K562 (cell line): ENCODE measurements at regions not wholly inside any gene's neighbourhood (a gene's known extent, or its start where the extent isn't known, plus 50 kb on each side); places are given as distances from the start of the nearest gene placed in this dataset.

ENCODE experiments used
- ARID4B ChIP-seq: sonication (generic); formaldehyde crosslinking; IDR thresholded peaks from 2 replicates; pipeline ENCODE4 v1.8.0; 2022; ENCODE audit warnings: mild to moderate bottlenecking, missing genetic modification reagents
- ATF2 ChIP-seq: sonication (generic); formaldehyde crosslinking; IDR thresholded peaks from 2 replicates; pipeline ENCODE4 v1.8.1; 2022; ENCODE audit warnings: missing genetic modification reagents
- CEBPZ ChIP-seq: fragments of 150-350 bp; IDR thresholded peaks from 2 replicates; pipeline ENCODE4 v1.6.1; 2014; ENCODE audit warnings: low read depth, mild to moderate bottlenecking, low read length, borderline replicate concordance
- CHCHD3 ChIP-seq: fragments of 250-450 bp; sonication (Bioruptor Pico); IDR thresholded peaks from 2 replicates; pipeline ENCODE4 v2.1.2; 2022; ENCODE audit warnings: mild to moderate bottlenecking
- E2F6 ChIP-seq, 2 experiments: IDR thresholded peaks; 2 replicates each; pipeline ENCODE4 v1.6.1; 2011; ENCODE audit warnings: borderline replicate concordance in 1 of 2, control low read depth in 1 of 2, low read depth in 1 of 2, low read length in 1 of 2, mild to moderate bottlenecking in 1 of 2, mixed read lengths in 1 of 2, moderate library complexity in 1 of 2; ENCODE audit not compliant: insufficient read depth in 1 of 2, insufficient read length in 1 of 2, poor library complexity in 1 of 2, severe bottlenecking in 1 of 2; ENCODE audit errors: extremely low read depth in 1 of 2
- PTRF ChIP-seq: fragments of 450-650 bp; IDR thresholded peaks from 2 replicates; pipeline ENCODE4 v1.6.1; 2016; ENCODE audit warnings: mild to moderate bottlenecking, missing genetic modification characterization, missing compliant biosample characterization
- TRIM24 ChIP-seq, 2 experiments: fragments of 450-650 bp; IDR thresholded peaks; 2 replicates each; pipeline ENCODE4 v1.6.1; 2016
- UBTF ChIP-seq, 2 experiments: IDR thresholded peaks; 2 replicates each; pipeline ENCODE4 v1.6.1; 2012; ENCODE audit warnings: improper control_type of control experiment in 2 of 2, low read depth in 2 of 2, low read length in 2 of 2, borderline replicate concordance in 1 of 2
- ZNF586 ChIP-seq: fragments of 450-650 bp; formaldehyde crosslinking; conservative IDR thresholded peaks from 2 replicates; pipeline ENCODE4 v1.4.0; 2020; ENCODE audit warnings: mild to moderate bottlenecking, moderate library complexity
- ZNF76 ChIP-seq: fragments of 250-450 bp; sonication (Bioruptor Pico); IDR thresholded peaks from 2 replicates; pipeline ENCODE4 v1.4.0; 2020; ENCODE audit warnings: mild to moderate bottlenecking, moderate library complexity, borderline replicate concordance

GRCh38 chr13:105047676-105048295 lies 1487.7 kb downstream of the EFNB2 start (continued):
- no peak for TF ChIP-seq CEBPZ
- no peak for TF ChIP-seq ZNF76 (CRISPR knock-in tag)
- no peak for TF ChIP-seq E2F6 (IDR thresholded peaks at IDR 0.05; ENCODE audit: borderline replicate concordance in 1 of 2, extremely low read depth in 1 of 2, insufficient read depth in 1 of 2, insufficient read length in 1 of 2, low read depth in 1 of 2, low read length in 1 of 2, poor library complexity in 1 of 2, severe bottlenecking in 1 of 2)
- TF ChIP-seq PTRF (tag): no peak
- TF ChIP-seq UBTF (IDR thresholded peaks at IDR 0.05; ENCODE audit: borderline replicate concordance in 1 of 2, low read depth in 2 of 2, low read length in 2 of 2): no peak
- TF ChIP-seq TRIM24 (IDR thresholded peaks at IDR 0.05): no peak
- no peak for TF ChIP-seq ATF2 (CRISPR knock-in tag)
- TF ChIP-seq ARID4B (CRISPR knock-in tag): no peak
- no peak for TF ChIP-seq CHCHD3 (CRISPR knock-in tag)
- no peak for TF ChIP-seq ZNF586 (CRISPR knock-in tag)
